NCI-H2029 (cell line): ENCODE measurements at regions not wholly inside any gene's neighbourhood (a gene's known extent, or its start where the extent isn't known, plus 50 kb on each side); places are given as distances from the start of the nearest gene placed in this dataset.
A peak's percentile ranks its signal among the peaks of the same experiment; 100 is the strongest.

Source experiments
- DNase-seq: peaks from one replicate; lab custom pipeline; 2025; lab: John Stamatoyannopoulos, UW

GRCh38 chr7:41292487-41292886, 410.4 kb downstream of the INHBA start:
- no peak for DNase-seq

- DNase-seq: no peak
These were observed 415.1 kb downstream of the INHBA start for GRCh38 chr7:41287559-41288335.

- no peak for DNase-seq
These were observed 422.4 kb downstream of the INHBA start for GRCh38 chr7:41280491-41280890.

GRCh38 chr7:41277561-41277960, 425.3 kb downstream of the INHBA start:
- DNase-seq: no peak

- DNase-seq: no peak
These were observed 427.6 kb downstream of the INHBA start for GRCh38 chr7:41275255-41275654.

- DNase-seq: no peak
These were observed 428.7 kb downstream of the INHBA start for GRCh38 chr7:41274179-41274578.

GRCh38 chr7:41272664-41273063, 430.2 kb downstream of the INHBA start:
- DNase-seq: no peak

- no peak for DNase-seq
These were observed 434.0 kb downstream of the INHBA start for GRCh38 chr7:41268878-41269277.

GRCh38 chr7:41261080-41261479, 441.8 kb downstream of the INHBA start:
- DNase-seq: no peak

- no peak for DNase-seq
These were observed 445.2 kb downstream of the INHBA start for GRCh38 chr7:41257660-41258059.

GRCh38 chr7:41256186-41256945, 446.5 kb downstream of the INHBA start:
- DNase-seq: no peak

- no peak for DNase-seq
These were observed 447.2 kb downstream of the INHBA start for GRCh38 chr7:41255716-41256115.

GRCh38 chr7:41255113-41255512, 447.8 kb downstream of the INHBA start:
- DNase-seq: no peak

- DNase-seq: no peak
These were observed 449.9 kb downstream of the INHBA start for GRCh38 chr7:41252957-41253356.

GRCh38 chr7:41252551-41252950, 450.3 kb downstream of the INHBA start:
- no peak for DNase-seq

- peak; percentile 21 for DNase-seq
These were observed 455.6 kb downstream of the INHBA start for GRCh38 chr7:41247143-41247865.

GRCh38 chr7:41245916-41246315, 457.0 kb downstream of the INHBA start:
- no peak for DNase-seq

- DNase-seq: no peak
These were observed 458.6 kb downstream of the INHBA start for GRCh38 chr7:41244246-41244645.

- DNase-seq: no peak
These were observed 461.2 kb downstream of the INHBA start for GRCh38 chr7:41241641-41242040.

- no peak for DNase-seq
These were observed 463.3 kb downstream of the INHBA start for GRCh38 chr7:41239596-41239995.

- DNase-seq: no peak
These were observed 464.0 kb downstream of the INHBA start for GRCh38 chr7:41238851-41239331.

GRCh38 chr7:41237956-41238355, 464.9 kb downstream of the INHBA start:
- DNase-seq: no peak

GRCh38 chr7:41232086-41232485, 470.8 kb downstream of the INHBA start:
- DNase-seq: no peak
